GM12873 (cell line): ENCODE measurements at regions not wholly inside any gene's neighbourhood (a gene's known extent, or its start where the extent isn't known, plus 50 kb on each side); places are given as distances from the start of the nearest gene placed in this dataset.

Experiments used
- CTCF ChIP-seq: IDR thresholded peaks from 2 replicates; pipeline ENCODE4 v1.5.1; 2012; ENCODE audit warnings: low read depth, mild to moderate bottlenecking, moderate library complexity, low read length, control low read depth; ENCODE audit not compliant: insufficient read depth; ENCODE audit errors: missing control alignments

GRCh38 chr3:6799264-6799915 lies 61.5 kb upstream of the GRM7 start:
- peak; percentile 84 for TF ChIP-seq CTCF

- no peak for TF ChIP-seq CTCF
Measured at GRCh38 chr3:6803619-6804018, 57.3 kb upstream of the GRM7 start.

GRCh38 chr3:6805236-6805635 lies 55.7 kb upstream of the GRM7 start:
- TF ChIP-seq CTCF, result no peak

GRCh38 chr3:6806991-6807390 lies 53.9 kb upstream of the GRM7 start:
- no peak for TF ChIP-seq CTCF

GRCh38 chr3:6807967-6808588 lies 52.8 kb upstream of the GRM7 start:
- TF ChIP-seq CTCF, result no peak

- TF ChIP-seq CTCF, result no peak
Measured at GRCh38 chr3:6809349-6809748, 51.6 kb upstream of the GRM7 start.
